ENCODE measurements at regions not wholly inside any gene's neighbourhood (a gene's known extent, or its start where the extent isn't known, plus 50 kb on each side); places are given as distances from the start of the nearest gene placed in this dataset.
A peak's percentile ranks its signal among the peaks of the same experiment; 100 is the strongest.

- no peaks in the 10 kb centered on the region for H3K27me3 ChIP-seq (ENCODE audit: control insufficient read depth, insufficient read depth, low read length)
- ChIA-PET POLR2A (no interaction called here), CTCF (interaction anchor here (1.3 kb wide), 1 partner anchor 56 kb away, joined by 3 read pairs; no protein-coding TSS in a partner anchor)
- TF ChIP-seq CTCF (IDR thresholded peaks at IDR 0.05; ENCODE audit: insufficient read depth, low read depth, low read length) = no peak
- no peak for DNase-seq (ENCODE audit: low read depth)
- no peaks in the 10 kb centered on the region for H3K36me3 ChIP-seq (ENCODE audit: control insufficient read depth, insufficient read depth, low read length)
- H3K4me3 ChIP-seq (ENCODE audit: low read depth, low read length) = no peak overlapping the region
Measured at GRCh38 chr9:88801214-88801796, 190.0 kb upstream of the S1PR3 start.

DNA sequence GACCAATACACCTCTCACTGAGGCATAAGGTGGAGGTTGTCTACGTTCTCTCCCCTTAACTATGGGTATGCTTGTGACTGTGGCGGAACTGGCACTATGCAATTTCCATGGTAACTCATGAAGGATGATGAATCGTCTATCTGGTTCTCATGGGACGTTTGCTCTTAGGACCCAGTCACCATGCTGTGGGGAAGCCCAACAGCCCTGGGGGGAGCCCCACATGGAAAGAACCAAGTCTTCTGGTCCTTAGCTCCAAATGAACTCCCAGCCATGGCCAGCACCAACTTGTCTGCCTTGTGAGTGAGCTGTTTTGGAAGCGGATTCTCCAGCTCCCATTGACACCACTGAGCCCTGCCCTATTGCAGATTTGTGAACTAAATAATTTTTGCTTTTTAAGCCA, 188.7 kb upstream of the S1PR3 start:
- Histone ChIP-seq H3K36me3 (ENCODE audit: control insufficient read depth, insufficient read depth, low read length) (no peaks in the 10 kb centered on the region), H3K27me3 (ENCODE audit: control insufficient read depth, insufficient read depth, low read length) (no peaks in the 10 kb centered on the region), H3K4me3 (ENCODE audit: low read depth, low read length) (no peak overlapping the region)
- no peak for TF ChIP-seq CTCF (IDR thresholded peaks at IDR 0.05; ENCODE audit: insufficient read depth, low read depth, low read length)
- no peak for DNase-seq (ENCODE audit: low read depth)
- CTCF ChIA-PET = no interaction called here
- POLR2A ChIA-PET = no interaction called here

- DNase-seq (ENCODE audit: low read depth) = no peak
- H3K4me3 ChIP-seq (ENCODE audit: low read depth, low read length) = no peak overlapping the region
- no peak for TF ChIP-seq CTCF (IDR thresholded peaks at IDR 0.05; ENCODE audit: insufficient read depth, low read depth, low read length)
- CTCF ChIA-PET = no interaction called here
- H3K36me3 ChIP-seq (ENCODE audit: control insufficient read depth, insufficient read depth, low read length) = no peaks in the 10 kb centered on the region
- H3K27me3 ChIP-seq (ENCODE audit: control insufficient read depth, insufficient read depth, low read length) = no peaks in the 10 kb centered on the region
- POLR2A ChIA-PET = no interaction called here
Measured at GRCh38 chr9:88803546-88804253, 187.6 kb upstream of the S1PR3 start.

DNA sequence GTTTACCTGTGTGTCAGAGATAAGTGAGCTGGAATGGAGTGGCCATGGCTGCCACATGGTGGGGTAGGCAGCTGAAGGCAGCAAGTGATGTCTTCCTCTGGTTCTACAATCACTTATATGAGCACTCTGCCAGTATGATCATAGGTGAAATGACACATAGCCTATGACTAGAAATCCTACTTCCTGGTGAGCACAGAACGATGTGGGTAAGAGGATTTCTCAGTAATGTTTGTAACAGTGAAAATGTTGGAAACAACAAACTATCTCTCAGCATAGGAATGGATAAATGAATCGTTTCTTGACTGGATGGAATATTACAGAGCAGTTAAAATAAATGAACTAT, 187.0 kb upstream of the S1PR3 start:
- Histone ChIP-seq H3K36me3 (ENCODE audit: control insufficient read depth, insufficient read depth, low read length) (no peaks in the 10 kb centered on the region), H3K4me3 (ENCODE audit: low read depth, low read length) (no peak overlapping the region), H3K27me3 (ENCODE audit: control insufficient read depth, insufficient read depth, low read length) (no peaks in the 10 kb centered on the region)
- TF ChIP-seq CTCF (IDR thresholded peaks at IDR 0.05; ENCODE audit: insufficient read depth, low read depth, low read length) = 0 out of 2 replicates have a peak, but pooled peaks have one; percentile 2
- CTCF ChIA-PET = no interaction called here
- POLR2A ChIA-PET = no interaction called here
- DNase-seq (ENCODE audit: low read depth) = no peak

GRCh38 chr9:88805217-88805943, 185.9 kb upstream of the S1PR3 start:
- ChIA-PET CTCF (no interaction called here), POLR2A (no interaction called here)
- H3K27me3 ChIP-seq (ENCODE audit: control insufficient read depth, insufficient read depth, low read length) = no peaks in the 10 kb centered on the region
- no peak for TF ChIP-seq CTCF (IDR thresholded peaks at IDR 0.05; ENCODE audit: insufficient read depth, low read depth, low read length)
- H3K36me3 ChIP-seq (ENCODE audit: control insufficient read depth, insufficient read depth, low read length) = no peaks in the 10 kb centered on the region
- H3K4me3 ChIP-seq (ENCODE audit: low read depth, low read length) = no peak overlapping the region
- no peak for DNase-seq (ENCODE audit: low read depth)

Measured in BJ (cell line).